HepG2 (cell line): ENCODE measurements at regions not wholly inside any gene's neighbourhood (a gene's known extent, or its start where the extent isn't known, plus 50 kb on each side); places are given as distances from the start of the nearest gene placed in this dataset.

Experiments used
- ARNT ChIP-seq: fragments of 450-650 bp; IDR thresholded peaks from 2 replicates; pipeline ENCODE4 v1.6.1; 2017
- ATF7 ChIP-seq, 2 experiments: fragments of 450-650 bp in 1 of 2; sonication (generic) in 1 of 2; formaldehyde crosslinking in 1 of 2; IDR thresholded peaks; 2 replicates each; pipeline versions ENCODE4 v1.4.0 to v1.6.1; 2016 to 2020; ENCODE audit warnings: antibody characterized with exemption in 1 of 2, mild to moderate bottlenecking in 1 of 2, missing genetic modification reagents in 1 of 2
- CTCF ChIP-seq: sonication (generic); formaldehyde crosslinking; IDR thresholded peaks from 2 replicates; pipeline ENCODE4 v1.5.0; 2020; ENCODE audit warnings: mild to moderate bottlenecking, missing genetic modification reagents, moderate library complexity
- TFAP4 ChIP-seq: sonication (generic); IDR thresholded peaks from 2 replicates; pipeline ENCODE4 v1.6.1; 2016; ENCODE audit warnings: low read depth, borderline replicate concordance
- ZBTB21 ChIP-seq: sonication (generic); formaldehyde crosslinking; IDR thresholded peaks from 2 replicates; pipeline ENCODE4 v1.4.0; 2020; ENCODE audit warnings: missing genetic modification reagents

GRCh38 chr5:92703976-92704375 is 877.0 kb downstream of the NR2F1-AS1 start:
- TF ChIP-seq TFAP4 (no peak), ATF7 (IDR thresholded peaks at IDR 0.05) (no peak), ATF7 (CRISPR knock-in tag; IDR thresholded peaks at IDR 0.05) (no peak), ARNT (no peak), CTCF (no peak), ZBTB21 (CRISPR knock-in tag) (no peak)
